OCI-LY7 (cell line): ENCODE measurements at regions not wholly inside any gene's neighbourhood (a gene's known extent, or its start where the extent isn't known, plus 50 kb on each side); places are given as distances from the start of the nearest gene placed in this dataset.

ENCODE experiments used
- EZH2phosphoT487 ChIP-seq: fragments of 200-600 bp; sonication (generic); IDR thresholded peaks from 2 replicates; pipeline ENCODE4 v1.6.1; 2018; ENCODE audit warnings: low read depth, borderline replicate concordance, mild to moderate bottlenecking, mixed run types, antibody characterized with exemption, low read length, moderate library complexity, mixed read lengths
- TF ChIP-seq, protein P1 (sequence below): fragments of 200-600 bp; sonication (generic); conservative IDR thresholded peaks from 2 replicates; pipeline ENCODE4 v1.5.1; 2014; ENCODE audit warnings: mild to moderate bottlenecking, antibody characterized with exemption, low read length, moderate library complexity, mixed read lengths

DNA sequence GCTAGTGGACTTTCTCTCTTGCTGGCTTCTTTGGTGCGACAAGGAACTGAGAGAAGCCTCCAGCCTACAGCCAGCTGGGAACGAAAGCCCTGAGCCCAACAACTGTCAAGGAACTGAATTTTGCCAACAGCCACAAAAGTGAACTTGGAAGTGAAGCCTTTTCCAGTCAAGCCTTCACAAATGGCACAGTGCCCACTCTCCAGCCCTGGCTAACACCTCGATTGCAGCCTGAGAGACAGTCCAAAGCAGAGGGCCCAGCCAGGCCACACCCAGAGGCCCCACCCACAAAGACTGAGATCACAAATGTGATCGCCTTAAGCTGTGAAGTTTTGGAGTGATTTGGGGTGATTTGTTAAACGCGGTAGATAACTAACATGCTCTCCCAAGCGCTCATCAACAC lies 244.6 kb upstream of the SDK2 start:
- TF ChIP-seq, protein P1, sequence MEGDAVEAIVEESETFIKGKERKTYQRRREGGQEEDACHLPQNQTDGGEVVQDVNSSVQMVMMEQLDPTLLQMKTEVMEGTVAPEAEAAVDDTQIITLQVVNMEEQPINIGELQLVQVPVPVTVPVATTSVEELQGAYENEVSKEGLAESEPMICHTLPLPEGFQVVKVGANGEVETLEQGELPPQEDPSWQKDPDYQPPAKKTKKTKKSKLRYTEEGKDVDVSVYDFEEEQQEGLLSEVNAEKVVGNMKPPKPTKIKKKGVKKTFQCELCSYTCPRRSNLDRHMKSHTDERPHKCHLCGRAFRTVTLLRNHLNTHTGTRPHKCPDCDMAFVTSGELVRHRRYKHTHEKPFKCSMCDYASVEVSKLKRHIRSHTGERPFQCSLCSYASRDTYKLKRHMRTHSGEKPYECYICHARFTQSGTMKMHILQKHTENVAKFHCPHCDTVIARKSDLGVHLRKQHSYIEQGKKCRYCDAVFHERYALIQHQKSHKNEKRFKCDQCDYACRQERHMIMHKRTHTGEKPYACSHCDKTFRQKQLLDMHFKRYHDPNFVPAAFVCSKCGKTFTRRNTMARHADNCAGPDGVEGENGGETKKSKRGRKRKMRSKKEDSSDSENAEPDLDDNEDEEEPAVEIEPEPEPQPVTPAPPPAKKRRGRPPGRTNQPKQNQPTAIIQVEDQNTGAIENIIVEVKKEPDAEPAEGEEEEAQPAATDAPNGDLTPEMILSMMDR, result no peak
- TF ChIP-seq EZH2phosphoT487, result no peak
